ENCODE measurements at regions not wholly inside any gene's neighbourhood (a gene's known extent, or its start where the extent isn't known, plus 50 kb on each side); places are given as distances from the start of the nearest gene placed in this dataset.

GRCh38 chr11:111153194-111153593, 92.3 kb upstream of the POU2AF2 start:
- no peak overlapping the region for H3K4me3 ChIP-seq (ENCODE audit: low read depth, low read length)
- TF ChIP-seq CTCF (IDR thresholded peaks at IDR 0.05; ENCODE audit: low read depth, low read length): no peak

DNA sequence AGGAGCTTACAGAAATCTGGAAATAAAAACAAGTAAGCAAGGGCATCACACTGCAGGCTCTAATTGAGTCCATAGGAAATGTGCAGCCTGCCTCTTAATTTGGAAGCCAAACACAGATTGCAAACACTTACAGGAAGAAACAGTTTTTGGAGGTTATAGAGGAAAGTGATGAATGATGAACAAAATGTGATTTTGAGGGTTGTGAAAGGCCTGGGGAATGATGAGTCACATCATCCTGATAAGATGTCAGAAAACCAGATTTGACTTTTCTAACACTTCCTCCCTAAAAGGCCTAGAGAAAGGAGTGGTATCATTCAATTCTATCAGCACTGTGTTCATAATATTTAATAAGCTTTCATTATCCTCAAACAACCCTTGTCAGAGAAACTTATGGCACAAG, 96.6 kb upstream of the POU2AF2 start:
- no peak for TF ChIP-seq CTCF (IDR thresholded peaks at IDR 0.05; ENCODE audit: low read depth, low read length)

GRCh38 chr11:111148121-111148520, 97.4 kb upstream of the POU2AF2 start:
- no peak for TF ChIP-seq CTCF (IDR thresholded peaks at IDR 0.05; ENCODE audit: low read depth, low read length)
- no peak overlapping the region for H3K4me3 ChIP-seq (ENCODE audit: low read depth, low read length)

More for the DNA sequence above, 96.6 kb upstream of the POU2AF2 start:
- H3K4me3 ChIP-seq (ENCODE audit: low read depth, low read length): no peak overlapping the region

DNA sequence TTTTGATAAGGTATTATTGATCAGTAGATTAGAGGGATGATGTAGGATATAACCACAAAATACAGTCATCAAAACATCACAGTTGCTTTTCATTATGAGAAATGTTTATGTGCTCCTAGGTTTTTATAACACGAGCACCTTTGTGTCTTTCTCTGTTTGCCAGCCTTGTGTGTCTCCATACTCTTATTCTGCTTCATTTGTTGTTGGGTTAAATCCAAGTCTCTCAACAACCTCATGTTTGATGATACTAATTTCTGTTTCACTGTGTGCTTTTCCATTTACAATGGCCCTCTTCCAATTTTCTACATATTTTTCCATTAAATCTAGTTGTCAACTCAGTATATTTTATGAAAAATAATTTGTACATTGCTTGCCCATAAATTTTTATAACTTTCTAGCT, 107.7 kb upstream of the POU2AF2 start:
- H3K4me3 ChIP-seq (ENCODE audit: low read depth, low read length): no peak overlapping the region
- no peak for TF ChIP-seq CTCF (IDR thresholded peaks at IDR 0.05; ENCODE audit: low read depth, low read length)

- no peak overlapping the region for H3K4me3 ChIP-seq (ENCODE audit: low read depth, low read length)
- TF ChIP-seq CTCF (IDR thresholded peaks at IDR 0.05; ENCODE audit: low read depth, low read length): no peak
These were observed 109.6 kb upstream of the POU2AF2 start for GRCh38 chr11:111135778-111136570.

GRCh38 chr11:111135101-111135500, 110.4 kb upstream of the POU2AF2 start:
- TF ChIP-seq CTCF (IDR thresholded peaks at IDR 0.05; ENCODE audit: low read depth, low read length): no peak
- no peak overlapping the region for H3K4me3 ChIP-seq (ENCODE audit: low read depth, low read length)

- no peak overlapping the region for H3K4me3 ChIP-seq (ENCODE audit: low read depth, low read length)
- TF ChIP-seq CTCF (IDR thresholded peaks at IDR 0.05; ENCODE audit: low read depth, low read length): no peak
These were observed 117.3 kb upstream of the POU2AF2 start for GRCh38 chr11:111128076-111128870.

Data from WI38 (cell line).